NCI-H2171 treated with DMSO at 0.1 percent for 48 hours (cell line): ENCODE measurements at regions not wholly inside any gene's neighbourhood (a gene's known extent, or its start where the extent isn't known, plus 50 kb on each side); places are given as distances from the start of the nearest gene placed in this dataset.

Experiments
- DNase-seq: peaks from one replicate; lab custom pipeline; 2025; lab: John Stamatoyannopoulos, UW

DNA sequence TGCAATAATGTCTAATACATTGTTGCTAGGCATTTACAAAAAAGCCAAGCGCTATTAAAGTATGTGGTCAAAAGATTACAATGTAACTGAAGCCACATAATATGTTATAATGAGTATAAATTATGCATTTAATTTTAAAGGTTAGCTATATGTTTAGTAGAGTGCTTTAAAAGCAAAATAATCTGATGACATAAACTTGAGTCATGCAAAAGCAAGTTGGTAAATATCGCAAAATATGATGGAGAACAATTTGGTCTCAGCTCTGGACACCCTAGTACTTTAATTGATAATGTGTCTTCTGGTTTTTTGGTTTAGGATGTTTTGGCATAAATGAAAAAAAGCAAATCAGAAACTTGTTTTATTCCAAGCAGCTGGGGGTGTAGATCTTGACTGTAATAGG, 188.6 kb upstream of the RREB1 start:
- no peak for DNase-seq

DNA sequence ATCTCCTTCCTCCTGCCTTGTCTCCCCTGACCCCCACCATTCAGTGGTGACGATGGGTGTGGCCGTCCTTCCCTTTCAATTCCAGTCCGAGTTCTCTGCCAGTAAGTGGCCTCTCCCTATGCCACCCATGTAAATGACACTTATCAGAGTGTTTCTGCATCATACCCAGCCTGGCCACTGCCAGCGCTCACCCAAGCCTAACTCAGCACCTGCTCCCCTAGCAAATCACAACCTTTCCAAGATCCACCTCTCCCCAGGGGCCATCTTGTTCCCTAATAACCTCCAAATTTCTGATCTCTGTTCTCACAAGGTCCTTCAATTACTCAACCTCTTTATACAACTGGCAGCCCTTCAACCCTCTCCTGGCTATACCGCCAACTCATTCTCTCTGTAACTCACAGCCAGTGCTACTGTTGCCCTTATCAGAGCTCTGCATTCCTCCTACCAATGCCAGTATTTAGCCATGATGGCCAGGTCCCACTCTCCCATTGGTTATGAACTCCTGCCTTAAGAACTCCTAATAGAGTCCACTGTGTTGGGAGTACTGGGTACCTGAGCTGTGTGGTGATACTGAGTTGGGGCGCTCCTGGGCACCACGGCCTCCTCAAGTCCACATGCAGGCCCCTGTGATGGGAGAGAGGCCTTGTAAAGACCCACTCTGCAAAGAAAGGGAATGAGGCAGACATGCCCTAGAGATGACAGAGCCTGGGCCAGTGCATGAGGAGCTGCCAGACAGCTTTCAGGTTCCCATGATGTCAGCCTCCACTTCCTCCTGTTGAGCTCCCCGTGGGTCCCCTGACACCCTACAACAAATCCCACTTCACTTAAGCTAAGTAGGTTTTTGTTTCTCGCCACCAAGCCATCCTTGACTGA, 187.4 kb upstream of the RREB1 start:
- DNase-seq, result no peak

GRCh38 chr6:6920987-6921313, 186.8 kb upstream of the RREB1 start:
- DNase-seq, result no peak

DNA sequence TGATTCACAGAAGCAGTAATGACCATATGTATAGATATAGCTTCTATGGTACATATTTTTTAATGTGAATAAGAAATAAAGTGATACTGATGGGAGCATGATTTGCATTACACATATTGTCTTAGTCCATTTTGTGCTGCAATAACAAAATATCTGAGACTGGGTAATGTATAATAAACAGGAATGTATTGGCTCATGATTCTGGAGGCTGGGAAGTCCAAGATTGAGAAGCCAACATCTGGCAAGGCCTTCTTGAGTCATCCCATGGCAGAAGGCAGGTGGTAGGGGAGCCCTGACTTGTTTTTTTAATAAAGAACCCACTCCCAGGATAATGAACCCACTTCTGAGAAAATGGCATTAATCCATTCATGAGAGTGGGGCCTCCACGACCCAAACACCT, 185.6 kb upstream of the RREB1 start:
- DNase-seq, result no peak

- no peak for DNase-seq
Measured at GRCh38 chr6:6923605-6924004, 184.2 kb upstream of the RREB1 start.

GRCh38 chr6:6924708-6925107, 183.1 kb upstream of the RREB1 start:
- no peak for DNase-seq

DNA sequence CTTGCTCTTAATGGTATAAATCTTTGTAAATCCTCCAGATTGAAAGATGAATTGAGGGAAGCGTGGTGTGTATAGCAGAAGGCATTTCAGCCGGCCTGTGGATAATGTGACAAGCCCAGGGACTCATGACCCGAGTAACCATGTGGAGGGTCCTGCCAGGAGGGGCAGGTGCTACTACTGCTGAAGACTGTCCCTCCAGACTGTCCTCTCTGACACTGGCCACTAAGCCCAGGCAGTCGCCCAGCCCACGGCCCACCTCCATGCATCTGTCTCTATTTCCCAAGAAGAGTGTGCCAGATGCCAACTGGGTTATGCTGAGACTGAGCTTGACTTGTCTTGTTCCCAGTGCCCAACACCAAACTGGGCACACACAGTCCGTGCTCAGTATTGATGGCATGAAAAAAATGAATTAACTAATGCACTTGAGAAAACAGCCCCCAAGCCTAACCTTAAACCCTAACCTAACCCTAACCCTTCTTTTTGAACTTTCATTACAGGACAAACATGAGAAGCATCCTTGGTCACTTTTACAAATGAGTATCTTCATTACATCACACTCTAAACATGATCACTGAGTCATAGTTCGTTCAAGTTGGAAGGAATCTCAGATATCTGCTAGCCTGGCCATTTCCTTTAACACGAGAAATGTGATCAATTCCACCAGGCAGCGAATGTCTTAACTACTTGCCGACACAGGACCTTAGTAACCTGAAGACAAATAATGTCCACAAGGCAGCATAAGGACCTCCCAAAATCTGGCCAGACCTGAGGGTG, 182.2 kb upstream of the RREB1 start:
- DNase-seq, result no peak

GRCh38 chr6:6926856-6927255, 180.9 kb upstream of the RREB1 start:
- DNase-seq, result no peak

- no peak for DNase-seq
Measured at GRCh38 chr6:6927521-6928361, 180.0 kb upstream of the RREB1 start.

- DNase-seq, result no peak
Measured at GRCh38 chr6:6930223-6930880, 177.4 kb upstream of the RREB1 start.

- no peak for DNase-seq
Measured at GRCh38 chr6:6931071-6932025, 176.4 kb upstream of the RREB1 start.

GRCh38 chr6:6932341-6932740, 175.4 kb upstream of the RREB1 start:
- no peak for DNase-seq

DNA sequence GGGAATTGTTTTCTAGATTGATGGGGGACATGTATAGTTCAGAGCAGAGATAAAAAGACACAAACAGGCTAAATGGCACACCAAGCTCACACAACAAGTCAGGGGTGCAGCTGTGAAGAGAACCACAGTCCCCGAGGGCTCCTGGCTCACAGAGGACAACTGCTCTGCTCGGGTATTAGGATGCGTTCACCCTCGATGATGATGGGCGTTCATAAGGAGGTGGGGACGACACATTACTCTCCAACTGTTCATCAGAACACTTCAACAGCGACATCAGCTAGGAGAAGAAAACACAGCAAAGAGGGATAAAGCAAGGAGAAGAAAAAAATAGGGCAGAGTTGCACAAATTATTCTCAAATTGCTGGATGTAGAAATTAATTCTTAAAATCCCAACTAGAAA, 174.8 kb upstream of the RREB1 start:
- no peak for DNase-seq

- no peak for DNase-seq
Measured at GRCh38 chr6:6940031-6941025, 167.4 kb upstream of the RREB1 start.

DNA sequence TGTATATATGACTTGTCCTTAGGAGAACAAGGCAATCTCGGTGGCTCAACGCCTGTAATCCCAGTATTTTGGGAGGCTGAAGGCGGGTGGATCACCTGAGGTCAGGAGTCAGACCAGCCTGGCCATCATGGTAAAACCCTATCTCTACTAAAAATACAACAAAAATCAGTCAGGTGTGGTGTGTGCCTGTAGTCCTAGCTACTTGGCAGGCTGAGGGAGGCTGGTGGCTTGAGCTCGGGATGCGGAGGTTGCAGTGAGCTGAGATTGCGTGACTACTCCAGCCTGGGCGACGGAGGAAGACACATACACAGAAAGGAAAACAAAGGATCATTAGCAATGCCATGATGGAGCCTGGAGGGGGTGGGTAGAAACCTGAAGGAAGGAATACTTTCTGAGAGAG, 166.6 kb upstream of the RREB1 start:
- DNase-seq, result no peak

DNA sequence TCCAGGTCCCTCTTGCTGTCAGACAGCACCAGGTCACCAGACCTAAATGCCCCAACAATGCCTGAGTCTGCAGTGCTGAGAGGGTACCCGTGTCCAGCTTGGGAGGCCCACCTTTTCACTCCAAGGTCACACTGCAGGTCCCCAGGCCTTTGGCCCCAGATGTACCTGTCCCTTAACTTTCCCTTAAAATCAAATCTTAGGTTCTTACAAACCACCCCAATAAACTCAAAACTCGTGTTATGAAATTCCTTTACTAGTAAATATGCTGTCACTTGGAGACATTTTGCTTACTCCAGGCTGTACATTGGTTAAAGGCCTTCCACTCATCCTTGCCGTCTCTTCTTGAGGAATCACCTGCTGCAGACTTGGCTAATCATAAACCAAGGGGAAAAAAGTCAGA, 165.7 kb upstream of the RREB1 start:
- DNase-seq, result no peak

GRCh38 chr6:6942831-6943230, 164.9 kb upstream of the RREB1 start:
- no peak for DNase-seq

- DNase-seq, result no peak
Measured at GRCh38 chr6:6943421-6943820, 164.3 kb upstream of the RREB1 start.
